A673 (cell line): ENCODE measurements at regions not wholly inside any gene's neighbourhood (a gene's known extent, or its start where the extent isn't known, plus 50 kb on each side); places are given as distances from the start of the nearest gene placed in this dataset.

Source experiments
- CTCF ChIP-seq: fragments of 300-800, 200-600 bp; sonication (generic); conservative IDR thresholded peaks from 2 replicates; pipeline ENCODE4 v1.5.1; 2017; ENCODE audit warnings: low read depth, mild to moderate bottlenecking, antibody characterized with exemption, low read length, moderate library complexity, mixed read lengths
- EZH2 ChIP-seq: fragments of 200-600 bp; sonication (generic); IDR thresholded peaks from 2 replicates; pipeline ENCODE4 v1.6.1; 2017; ENCODE audit warnings: borderline replicate concordance, low read depth, mild to moderate bottlenecking, mixed read lengths, antibody characterized with exemption, low read length; ENCODE audit not compliant: poor library complexity, severe bottlenecking

- TF ChIP-seq CTCF = no peak
- TF ChIP-seq EZH2 = no peak
Measured at GRCh38 chr2:593356-594026, 83.7 kb downstream of the TMEM18 start.
